ENCODE measurements at regions not wholly inside any gene's neighbourhood (a gene's known extent, or its start where the extent isn't known, plus 50 kb on each side); places are given as distances from the start of the nearest gene placed in this dataset.

DNA sequence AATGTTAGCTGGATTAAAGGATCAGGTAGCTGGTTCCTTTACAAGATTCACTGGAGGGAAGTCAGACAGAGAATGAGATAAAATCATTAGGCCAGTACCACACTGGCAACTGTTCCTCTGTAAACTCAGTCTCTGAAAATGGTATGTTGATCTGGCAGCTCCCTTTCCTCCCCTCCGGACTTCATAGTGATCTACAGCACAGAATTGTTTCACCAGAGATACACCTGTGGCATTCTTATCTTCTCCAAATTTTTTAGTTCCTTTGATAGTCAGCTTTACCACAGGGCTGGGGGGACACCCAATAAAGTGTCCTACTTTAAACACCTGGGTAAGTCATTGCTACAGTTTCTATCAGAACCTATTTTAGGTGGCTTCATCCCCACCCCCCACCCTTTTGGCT lies 304.3 kb upstream of the KCNH8 start:
- TF ChIP-seq, protein P1, sequence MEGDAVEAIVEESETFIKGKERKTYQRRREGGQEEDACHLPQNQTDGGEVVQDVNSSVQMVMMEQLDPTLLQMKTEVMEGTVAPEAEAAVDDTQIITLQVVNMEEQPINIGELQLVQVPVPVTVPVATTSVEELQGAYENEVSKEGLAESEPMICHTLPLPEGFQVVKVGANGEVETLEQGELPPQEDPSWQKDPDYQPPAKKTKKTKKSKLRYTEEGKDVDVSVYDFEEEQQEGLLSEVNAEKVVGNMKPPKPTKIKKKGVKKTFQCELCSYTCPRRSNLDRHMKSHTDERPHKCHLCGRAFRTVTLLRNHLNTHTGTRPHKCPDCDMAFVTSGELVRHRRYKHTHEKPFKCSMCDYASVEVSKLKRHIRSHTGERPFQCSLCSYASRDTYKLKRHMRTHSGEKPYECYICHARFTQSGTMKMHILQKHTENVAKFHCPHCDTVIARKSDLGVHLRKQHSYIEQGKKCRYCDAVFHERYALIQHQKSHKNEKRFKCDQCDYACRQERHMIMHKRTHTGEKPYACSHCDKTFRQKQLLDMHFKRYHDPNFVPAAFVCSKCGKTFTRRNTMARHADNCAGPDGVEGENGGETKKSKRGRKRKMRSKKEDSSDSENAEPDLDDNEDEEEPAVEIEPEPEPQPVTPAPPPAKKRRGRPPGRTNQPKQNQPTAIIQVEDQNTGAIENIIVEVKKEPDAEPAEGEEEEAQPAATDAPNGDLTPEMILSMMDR (IDR thresholded peaks at IDR 0.05; ENCODE audit: low read length), result no peak
- no peak for TF ChIP-seq EZH2 (IDR thresholded peaks at IDR 0.05; ENCODE audit: borderline replicate concordance, low read length)
- Histone ChIP-seq H3K4me1 (ENCODE audit: insufficient read depth, low read length, severe bottlenecking) (no peaks in the 10 kb centered on the region), H3K9me2 (ENCODE audit: low read depth, low read length) (no peaks in the 10 kb centered on the region), H2AFZ (ENCODE audit: low read length) (no peak overlapping the region), H3K36me3 (ENCODE audit: insufficient read depth, low read length) (no peaks in the 10 kb centered on the region), H3K27ac (ENCODE audit: low read depth, low read length, poor library complexity, severe bottlenecking) (no peak overlapping the region), H3K9me3 (ENCODE audit: low read length) (no peaks in the 10 kb centered on the region), H3F3A (ENCODE audit: insufficient read depth, low read length) (no peaks in the 10 kb centered on the region), H3K9ac (ENCODE audit: low read length) (no peak overlapping the region), H3K79me2 (ENCODE audit: insufficient read depth, low read length) (no peaks in the 10 kb centered on the region), H3K4me3 (ENCODE audit: low read depth, low read length, poor library complexity, severe bottlenecking) (no peak overlapping the region), H3K27me3 (ENCODE audit: insufficient read depth, low read length) (no peaks in the 10 kb centered on the region), H4K20me1 (ENCODE audit: insufficient read depth, low read length) (no peaks in the 10 kb centered on the region), H3K4me2 (ENCODE audit: low read length) (no peak overlapping the region)

- H3K36me3 ChIP-seq (ENCODE audit: insufficient read depth, low read length), result no peaks in the 10 kb centered on the region
- H3F3A ChIP-seq (ENCODE audit: insufficient read depth, low read length), result no peaks in the 10 kb centered on the region
- H3K9ac ChIP-seq (ENCODE audit: low read length), result no peak overlapping the region
- H4K20me1 ChIP-seq (ENCODE audit: insufficient read depth, low read length), result no peaks in the 10 kb centered on the region
- no peaks in the 10 kb centered on the region for H3K9me2 ChIP-seq (ENCODE audit: low read depth, low read length)
- H3K4me2 ChIP-seq (ENCODE audit: low read length), result no peak overlapping the region
- H3K4me1 ChIP-seq (ENCODE audit: insufficient read depth, low read length, severe bottlenecking), result no peaks in the 10 kb centered on the region
- no peak overlapping the region for H3K4me3 ChIP-seq (ENCODE audit: low read depth, low read length, poor library complexity, severe bottlenecking)
- no peak overlapping the region for H2AFZ ChIP-seq (ENCODE audit: low read length)
- H3K27ac ChIP-seq (ENCODE audit: low read depth, low read length, poor library complexity, severe bottlenecking), result no peak overlapping the region
- TF ChIP-seq EZH2 (IDR thresholded peaks at IDR 0.05; ENCODE audit: borderline replicate concordance, low read length), result no peak
- TF ChIP-seq, protein P1 (IDR thresholded peaks at IDR 0.05; ENCODE audit: low read length), result no peak
- no peaks in the 10 kb centered on the region for H3K79me2 ChIP-seq (ENCODE audit: insufficient read depth, low read length)
- H3K27me3 ChIP-seq (ENCODE audit: insufficient read depth, low read length), result no peaks in the 10 kb centered on the region
- no peaks in the 10 kb centered on the region for H3K9me3 ChIP-seq (ENCODE audit: low read length)
These were observed 305.1 kb upstream of the KCNH8 start for GRCh38 chr3:18843188-18843587.

DNA sequence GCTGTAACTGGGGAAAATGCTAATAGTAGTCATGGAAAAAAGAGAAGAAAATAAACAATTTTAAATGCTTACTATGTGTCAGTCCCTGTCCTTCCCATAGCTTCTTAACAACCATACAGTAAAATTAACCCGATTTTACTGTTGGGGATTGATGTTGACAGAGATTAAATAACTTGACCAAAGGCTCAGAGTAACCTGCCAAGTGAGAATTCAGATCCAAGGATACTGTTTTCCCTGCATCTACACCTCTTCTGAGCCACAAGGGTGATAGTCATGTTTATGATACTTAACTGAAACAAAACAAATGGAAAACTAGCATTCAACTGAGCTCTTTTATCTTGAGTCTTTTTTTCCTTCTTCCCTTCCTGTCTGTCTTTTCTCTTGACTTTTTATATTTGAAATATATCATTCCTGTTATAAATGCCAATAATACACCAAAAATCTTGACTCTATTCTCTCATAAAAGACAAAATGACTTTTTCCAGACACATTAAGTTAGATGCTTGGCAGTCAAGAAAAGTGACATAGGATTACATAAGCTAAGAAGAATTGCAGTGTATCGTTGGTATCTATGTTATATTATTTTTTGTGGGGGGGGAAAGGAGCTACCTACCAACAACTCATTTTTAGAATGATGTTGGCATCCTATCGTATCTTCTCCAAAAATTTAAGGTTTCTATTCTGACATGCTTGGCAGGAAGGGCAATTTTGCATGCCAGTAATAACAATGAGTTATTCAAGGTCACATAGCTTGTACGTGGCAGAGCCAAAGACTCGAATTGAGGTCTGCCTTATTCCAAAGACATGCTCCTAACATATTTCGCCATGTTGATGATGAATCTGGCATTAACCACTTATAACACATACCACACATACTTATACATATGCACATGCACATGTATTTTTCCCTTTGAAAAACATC lies 306.6 kb upstream of the KCNH8 start:
- Histone ChIP-seq H3K9me3 (ENCODE audit: low read length) (no peaks in the 10 kb centered on the region), H3K36me3 (ENCODE audit: insufficient read depth, low read length) (no peaks in the 10 kb centered on the region), H2AFZ (ENCODE audit: low read length) (no peak overlapping the region), H3K27me3 (ENCODE audit: insufficient read depth, low read length) (no peaks in the 10 kb centered on the region), H3K9me2 (ENCODE audit: low read depth, low read length) (no peaks in the 10 kb centered on the region), H3K27ac (ENCODE audit: low read depth, low read length, poor library complexity, severe bottlenecking) (no peak overlapping the region), H3K79me2 (ENCODE audit: insufficient read depth, low read length) (no peaks in the 10 kb centered on the region), H3K9ac (ENCODE audit: low read length) (no peak overlapping the region), H3K4me2 (ENCODE audit: low read length) (no peak overlapping the region), H3F3A (ENCODE audit: insufficient read depth, low read length) (no peaks in the 10 kb centered on the region), H3K4me1 (ENCODE audit: insufficient read depth, low read length, severe bottlenecking) (no peaks in the 10 kb centered on the region), H4K20me1 (ENCODE audit: insufficient read depth, low read length) (no peaks in the 10 kb centered on the region), H3K4me3 (ENCODE audit: low read depth, low read length, poor library complexity, severe bottlenecking) (no peak overlapping the region)
- TF ChIP-seq EZH2 (IDR thresholded peaks at IDR 0.05; ENCODE audit: borderline replicate concordance, low read length), result no peak
- TF ChIP-seq, protein P1 (IDR thresholded peaks at IDR 0.05; ENCODE audit: low read length), result no peak
